ENCODE measurements at regions not wholly inside any gene's neighbourhood (a gene's known extent, or its start where the extent isn't known, plus 50 kb on each side); places are given as distances from the start of the nearest gene placed in this dataset.
"Not testable (repeated sequence)": the region's sequence is repeated elsewhere in the genome, so short reads cannot be mapped to it uniquely, and the experiment has no call there.

GRCh38 chr5:20797216-20797615 lies 809.2 kb upstream of the CDH18 start:
- not testable (repeated sequence) for DNase-seq (ENCODE audit: low spot score)

GRCh38 chr5:20784755-20785154 lies 796.8 kb upstream of the CDH18 start:
- DNase-seq (ENCODE audit: low spot score): not testable (repeated sequence)

- not testable (repeated sequence) for DNase-seq (ENCODE audit: low spot score)
These were observed 795.5 kb upstream of the CDH18 start for GRCh38 chr5:20783484-20783883.

- not testable (repeated sequence) for DNase-seq (ENCODE audit: low spot score)
These were observed 783.3 kb upstream of the CDH18 start for GRCh38 chr5:20771338-20771737.

GRCh38 chr5:20765074-20765473 lies 777.1 kb upstream of the CDH18 start:
- DNase-seq (ENCODE audit: low spot score): not testable (repeated sequence)

- not testable (repeated sequence) for DNase-seq (ENCODE audit: low spot score)
These were observed 771.5 kb upstream of the CDH18 start for GRCh38 chr5:20759459-20759858.

- DNase-seq (ENCODE audit: low spot score): not testable (repeated sequence)
These were observed 764.2 kb upstream of the CDH18 start for GRCh38 chr5:20752179-20752578.

GRCh38 chr5:20735715-20736114 lies 747.7 kb upstream of the CDH18 start:
- DNase-seq (ENCODE audit: low spot score): not testable (repeated sequence)

GRCh38 chr5:20732223-20732622 lies 744.2 kb upstream of the CDH18 start:
- DNase-seq (ENCODE audit: low spot score): not testable (repeated sequence)

GRCh38 chr5:20721286-20721685 lies 733.3 kb upstream of the CDH18 start:
- not testable (repeated sequence) for DNase-seq (ENCODE audit: low spot score)

GRCh38 chr5:20711520-20712155 lies 723.6 kb upstream of the CDH18 start:
- DNase-seq (ENCODE audit: low spot score): not testable (repeated sequence)

GRCh38 chr5:20707634-20708033 lies 719.6 kb upstream of the CDH18 start:
- not testable (repeated sequence) for DNase-seq (ENCODE audit: low spot score)

- no peak for DNase-seq (ENCODE audit: low spot score)
These were observed 706.1 kb upstream of the CDH18 start for GRCh38 chr5:20694121-20694520.

- DNase-seq (ENCODE audit: low spot score): no peak
These were observed 704.9 kb upstream of the CDH18 start for GRCh38 chr5:20692913-20693312.

- DNase-seq (ENCODE audit: low spot score): no peak
These were observed 695.4 kb upstream of the CDH18 start for GRCh38 chr5:20683241-20683940.

GRCh38 chr5:20680718-20681302 lies 692.8 kb upstream of the CDH18 start:
- DNase-seq (ENCODE audit: low spot score): no peak

- peak; percentile 35 for DNase-seq (ENCODE audit: low spot score)
These were observed 690.9 kb upstream of the CDH18 start for GRCh38 chr5:20678814-20679298.

GRCh38 chr5:20678386-20678785 lies 690.4 kb upstream of the CDH18 start:
- DNase-seq (ENCODE audit: low spot score): no peak

- no peak for DNase-seq (ENCODE audit: low spot score)
These were observed 672.6 kb upstream of the CDH18 start for GRCh38 chr5:20660588-20660987.

- DNase-seq (ENCODE audit: low spot score): peak; percentile 11
These were observed 668.3 kb upstream of the CDH18 start for GRCh38 chr5:20656262-20656661.

GRCh38 chr5:20655211-20655610 lies 667.2 kb upstream of the CDH18 start:
- DNase-seq (ENCODE audit: low spot score): peak; percentile 35

- DNase-seq (ENCODE audit: low spot score): peak; percentile 38
These were observed 666.7 kb upstream of the CDH18 start for GRCh38 chr5:20654746-20655145.

- DNase-seq (ENCODE audit: low spot score): no peak
These were observed 666.0 kb upstream of the CDH18 start for GRCh38 chr5:20654033-20654432.
